Panc1 (cell line): ENCODE measurements at regions not wholly inside any gene's neighbourhood (a gene's known extent, or its start where the extent isn't known, plus 50 kb on each side); places are given as distances from the start of the nearest gene placed in this dataset.

Source experiments
- POLR2AphosphoS5 ChIP-seq: IDR thresholded peaks from 2 replicates; pipeline ENCODE4 v1.6.1; 2012; ENCODE audit warnings: mild to moderate bottlenecking, low read depth, low read length, moderate library complexity
- REST ChIP-seq, 2 experiments: IDR thresholded peaks; 2 replicates each; pipeline ENCODE4 v1.6.1; 2011 to 2012; ENCODE audit warnings: low read depth in 2 of 2, control low read depth in 1 of 2, low read length in 1 of 2, mild to moderate bottlenecking in 1 of 2, moderate library complexity in 1 of 2; ENCODE audit not compliant: insufficient read depth in 1 of 2
- TCF7L2 ChIP-seq: IDR thresholded peaks from 2 replicates; pipeline ENCODE4 v1.6.1; 2011; ENCODE audit warnings: mild to moderate bottlenecking, low read depth, low read length, inconsistent platforms
- TF ChIP-seq, protein P1 (sequence below): fragments of 450-650 bp; IDR thresholded peaks from 2 replicates; pipeline ENCODE4 v1.5.1; 2017; ENCODE audit warnings: mild to moderate bottlenecking

DNA sequence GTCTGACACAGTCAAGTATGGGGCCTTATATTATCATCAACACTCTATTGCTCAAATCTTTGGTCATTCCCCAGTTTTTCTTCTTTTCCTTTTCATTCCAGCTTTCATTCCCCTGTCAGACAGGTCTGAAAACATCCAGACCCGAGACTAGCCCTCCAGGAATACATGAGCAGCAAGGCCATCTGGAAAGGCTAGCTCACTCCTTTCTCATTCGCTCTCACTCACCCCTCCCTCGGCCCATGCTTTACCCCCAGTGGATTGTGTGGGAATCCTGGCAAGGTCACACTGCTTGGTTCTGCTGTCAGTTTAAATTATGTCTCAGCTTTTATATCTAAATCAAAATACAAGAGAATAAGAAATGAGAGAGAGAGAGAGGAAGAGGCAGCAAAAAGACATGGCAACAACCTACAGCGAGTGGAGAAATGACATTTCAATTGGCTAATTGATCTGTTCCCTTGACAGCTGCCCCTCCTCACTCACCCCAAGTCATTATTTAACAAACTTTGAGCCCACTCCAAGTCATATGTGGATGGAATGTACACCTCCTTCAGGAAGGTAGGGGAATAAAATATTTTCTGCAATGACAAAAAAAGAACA, 962.2 kb downstream of the TUSC7 start:
- TF ChIP-seq, protein P1, sequence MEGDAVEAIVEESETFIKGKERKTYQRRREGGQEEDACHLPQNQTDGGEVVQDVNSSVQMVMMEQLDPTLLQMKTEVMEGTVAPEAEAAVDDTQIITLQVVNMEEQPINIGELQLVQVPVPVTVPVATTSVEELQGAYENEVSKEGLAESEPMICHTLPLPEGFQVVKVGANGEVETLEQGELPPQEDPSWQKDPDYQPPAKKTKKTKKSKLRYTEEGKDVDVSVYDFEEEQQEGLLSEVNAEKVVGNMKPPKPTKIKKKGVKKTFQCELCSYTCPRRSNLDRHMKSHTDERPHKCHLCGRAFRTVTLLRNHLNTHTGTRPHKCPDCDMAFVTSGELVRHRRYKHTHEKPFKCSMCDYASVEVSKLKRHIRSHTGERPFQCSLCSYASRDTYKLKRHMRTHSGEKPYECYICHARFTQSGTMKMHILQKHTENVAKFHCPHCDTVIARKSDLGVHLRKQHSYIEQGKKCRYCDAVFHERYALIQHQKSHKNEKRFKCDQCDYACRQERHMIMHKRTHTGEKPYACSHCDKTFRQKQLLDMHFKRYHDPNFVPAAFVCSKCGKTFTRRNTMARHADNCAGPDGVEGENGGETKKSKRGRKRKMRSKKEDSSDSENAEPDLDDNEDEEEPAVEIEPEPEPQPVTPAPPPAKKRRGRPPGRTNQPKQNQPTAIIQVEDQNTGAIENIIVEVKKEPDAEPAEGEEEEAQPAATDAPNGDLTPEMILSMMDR, result no peak
- TF ChIP-seq POLR2AphosphoS5 (no peak), TCF7L2 (no peak), REST (IDR thresholded peaks at IDR 0.05; ENCODE audit: insufficient read depth in 1 of 2, low read depth in 2 of 2, low read length in 1 of 2) (no peak)
